HG02938 (cell line): ENCODE measurements at regions not wholly inside any gene's neighbourhood (a gene's known extent, or its start where the extent isn't known, plus 50 kb on each side); places are given as distances from the start of the nearest gene placed in this dataset.
A peak's percentile ranks its signal among the peaks of the same experiment; 100 is the strongest.
"Not testable (repeated sequence)": the region's sequence is repeated elsewhere in the genome, so short reads cannot be mapped to it uniquely, and the experiment has no call there.

Experiments used
- ATAC-seq: cut with Tn5 transposase; IDR thresholded peaks from one replicate; pipeline ENCODE4 v1.9.1; 2021; ENCODE audit warnings: mild to moderate bottlenecking, moderate library complexity; ENCODE audit not compliant: unreplicated experiment

DNA sequence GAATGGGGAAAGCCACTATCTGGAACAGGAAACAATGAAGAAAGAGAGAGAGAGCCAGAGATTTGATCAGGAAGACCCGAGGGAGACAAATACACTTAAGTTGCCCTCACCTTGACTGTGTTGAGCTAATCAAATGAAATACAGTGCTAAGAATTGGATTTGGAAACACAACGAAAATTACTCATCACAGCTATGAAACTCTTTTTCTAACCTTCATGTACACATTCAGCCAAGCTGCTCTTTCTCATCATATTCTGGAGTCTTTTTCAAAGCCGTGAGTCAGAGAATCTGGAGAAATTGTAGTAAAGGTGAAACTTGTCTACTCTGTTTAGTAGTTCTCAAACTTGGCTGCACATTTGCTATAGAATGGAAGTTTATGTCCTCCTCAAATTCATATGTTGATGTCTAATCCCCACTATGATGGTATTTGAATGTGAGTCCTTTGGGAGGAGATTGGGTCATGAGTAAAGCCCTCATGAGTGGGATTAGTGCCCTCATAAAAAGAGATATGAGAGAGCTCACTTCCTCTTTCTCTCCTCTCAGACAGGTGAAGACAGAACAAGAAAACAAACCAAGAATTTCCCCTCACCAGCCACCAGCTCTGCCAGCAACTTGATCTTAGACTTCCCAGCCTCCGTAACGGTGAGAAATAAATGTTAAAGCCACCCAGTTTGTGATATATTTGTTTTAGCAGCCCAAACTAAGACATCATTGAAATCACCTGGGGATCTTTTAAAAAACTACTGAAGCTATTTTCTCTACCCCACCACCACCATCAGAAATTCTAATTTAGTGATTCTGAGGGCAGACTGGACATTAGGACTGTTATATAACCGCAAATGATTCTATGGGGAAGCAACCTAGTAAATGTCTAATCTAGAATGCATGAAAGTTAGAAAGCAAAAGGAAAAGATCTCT lies 143.6 kb upstream of the GRM7 start:
- ATAC-seq: peak; percentile 95

DNA sequence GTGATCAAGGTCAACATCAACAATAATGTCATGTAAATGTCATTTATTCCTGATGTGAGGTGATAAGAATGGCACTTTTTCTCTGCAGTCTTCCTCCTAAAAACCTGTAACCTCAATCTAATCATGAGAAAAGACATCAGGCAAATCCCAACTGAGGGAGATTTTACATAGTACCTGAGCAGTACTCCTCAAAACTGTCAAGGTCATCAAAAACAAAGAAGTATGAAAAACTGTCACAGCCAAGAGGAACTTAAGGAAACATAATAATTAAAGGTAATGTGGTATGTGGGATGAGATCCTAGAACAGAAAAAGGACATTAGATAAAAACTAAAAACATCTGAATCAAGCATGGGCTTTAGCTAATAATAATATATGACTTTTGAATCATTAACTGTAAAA lies 140.9 kb upstream of the GRM7 start:
- ATAC-seq: no peak

DNA sequence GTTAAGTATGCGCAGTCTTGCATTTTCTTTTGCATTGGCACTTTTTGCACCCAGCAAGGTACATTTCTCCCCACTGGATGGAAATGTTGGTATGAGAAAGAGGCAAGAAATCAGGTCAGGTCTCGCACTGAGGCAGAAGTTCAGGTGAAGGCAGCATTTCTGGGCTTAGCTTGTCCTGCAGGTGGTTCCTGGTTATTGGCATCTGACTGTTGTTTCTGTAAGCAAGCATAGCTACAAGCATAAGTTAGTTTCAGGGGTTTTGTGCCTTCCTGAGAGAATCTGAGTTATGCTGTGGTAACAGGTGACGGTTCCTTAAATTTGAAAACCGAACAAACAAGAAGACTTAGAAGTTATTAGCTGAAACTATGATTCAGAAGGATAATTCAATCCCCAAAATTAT lies 139.4 kb upstream of the GRM7 start:
- ATAC-seq: no peak

DNA sequence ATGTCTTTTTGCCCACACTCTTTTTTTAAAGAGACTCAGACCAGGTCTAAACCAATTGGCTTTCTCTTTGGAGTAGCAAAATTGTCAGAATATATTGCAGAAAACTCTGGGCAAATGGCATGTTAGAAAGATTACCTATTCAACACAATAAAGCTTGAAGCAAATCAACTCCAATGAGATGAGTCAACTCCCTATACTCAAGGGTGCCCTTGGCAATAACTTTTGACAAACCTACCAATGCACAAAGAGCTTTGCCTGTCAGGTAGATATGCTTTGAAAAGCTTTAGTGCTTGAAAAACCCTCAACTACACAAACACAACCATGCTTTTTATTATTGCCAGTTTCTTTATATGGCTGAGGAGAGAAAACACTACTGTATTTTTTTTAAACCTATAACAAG lies 137.7 kb upstream of the GRM7 start:
- ATAC-seq: no peak

DNA sequence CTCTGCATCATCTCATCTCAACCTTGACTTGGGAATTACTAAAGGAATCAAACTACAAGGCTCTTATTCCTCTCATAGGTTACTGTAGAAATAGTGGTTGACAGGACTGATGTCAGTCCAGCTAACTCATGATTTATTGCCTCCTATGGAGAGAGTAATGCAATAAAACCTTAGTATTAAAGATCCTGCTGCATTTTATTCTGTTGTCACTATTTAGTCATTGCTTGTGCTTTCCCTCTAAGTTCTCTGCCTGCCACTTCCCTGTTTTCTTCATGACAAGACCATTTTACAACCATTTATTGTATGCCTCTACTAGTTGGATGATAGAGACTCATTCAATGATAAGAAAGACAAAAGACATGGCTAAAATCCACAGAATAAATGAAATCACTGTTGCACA lies 134.1 kb upstream of the GRM7 start:
- no peak for ATAC-seq

DNA sequence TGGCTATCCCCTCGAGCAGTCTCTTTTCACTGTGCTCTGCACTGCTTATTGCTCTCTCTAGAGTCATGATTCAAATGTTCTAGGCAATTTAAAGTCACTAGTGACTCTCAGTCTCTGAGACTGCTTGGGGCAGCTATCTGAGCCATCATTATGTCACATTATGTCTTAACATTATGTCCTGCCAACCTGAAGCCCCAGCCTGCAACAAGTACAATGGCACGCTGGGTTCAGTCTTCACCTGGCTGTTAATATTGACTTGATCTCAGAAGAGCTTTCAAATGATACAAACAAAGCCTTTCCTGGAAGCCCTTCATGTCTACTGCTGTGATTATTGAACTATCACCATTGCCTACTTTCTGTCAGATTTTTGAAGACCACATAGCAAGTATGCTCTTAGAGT lies 128.1 kb upstream of the GRM7 start:
- ATAC-seq: no peak

DNA sequence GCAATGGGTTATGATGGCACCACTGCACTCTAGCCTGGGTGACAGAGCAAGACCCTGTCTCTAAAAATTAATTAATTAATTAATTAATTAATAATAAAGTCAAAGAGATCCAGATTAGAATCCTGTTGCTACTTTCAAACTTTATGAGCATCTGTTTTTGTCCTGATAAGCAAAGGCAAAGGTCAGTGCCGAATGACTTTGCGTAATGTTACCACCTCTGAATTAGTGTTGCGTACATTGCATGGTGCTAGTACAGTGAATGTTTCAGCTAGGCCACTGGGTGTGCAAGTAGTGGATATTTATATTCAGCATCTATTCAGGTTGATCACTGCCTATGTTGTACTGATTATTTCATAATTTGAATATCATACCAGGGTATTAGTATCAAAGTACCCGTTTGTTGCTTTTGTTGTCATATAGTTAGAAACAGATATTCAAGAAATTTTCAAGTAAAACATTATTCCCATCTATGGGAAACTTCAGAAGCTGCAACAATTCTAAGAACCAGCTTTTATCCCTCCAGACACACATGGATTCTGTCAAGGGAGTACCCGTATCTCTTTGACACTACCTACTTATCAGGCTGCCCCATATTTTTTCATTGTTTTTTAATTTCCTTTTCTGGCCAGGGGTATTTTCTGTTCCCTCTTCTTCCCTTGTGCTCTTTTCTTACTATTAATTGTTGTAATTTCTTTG lies 127.1 kb upstream of the GRM7 start:
- no peak for ATAC-seq

DNA sequence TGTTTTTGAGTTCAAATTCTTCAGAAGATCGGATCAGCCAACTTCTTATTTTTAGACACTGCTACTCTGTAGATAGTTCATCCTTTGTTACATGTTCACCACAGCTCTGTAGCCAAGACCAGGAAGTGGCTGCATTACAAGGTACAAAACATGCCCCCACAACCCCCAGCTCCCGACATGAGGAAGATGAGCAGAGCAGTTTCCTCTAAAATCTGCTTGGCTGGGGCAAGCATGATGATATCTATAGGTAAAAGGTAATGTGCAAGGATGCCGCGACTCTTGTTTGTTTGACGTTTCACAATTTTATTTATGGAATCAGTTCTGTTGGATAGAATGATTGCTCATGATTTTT lies 126.5 kb upstream of the GRM7 start:
- ATAC-seq: no peak

DNA sequence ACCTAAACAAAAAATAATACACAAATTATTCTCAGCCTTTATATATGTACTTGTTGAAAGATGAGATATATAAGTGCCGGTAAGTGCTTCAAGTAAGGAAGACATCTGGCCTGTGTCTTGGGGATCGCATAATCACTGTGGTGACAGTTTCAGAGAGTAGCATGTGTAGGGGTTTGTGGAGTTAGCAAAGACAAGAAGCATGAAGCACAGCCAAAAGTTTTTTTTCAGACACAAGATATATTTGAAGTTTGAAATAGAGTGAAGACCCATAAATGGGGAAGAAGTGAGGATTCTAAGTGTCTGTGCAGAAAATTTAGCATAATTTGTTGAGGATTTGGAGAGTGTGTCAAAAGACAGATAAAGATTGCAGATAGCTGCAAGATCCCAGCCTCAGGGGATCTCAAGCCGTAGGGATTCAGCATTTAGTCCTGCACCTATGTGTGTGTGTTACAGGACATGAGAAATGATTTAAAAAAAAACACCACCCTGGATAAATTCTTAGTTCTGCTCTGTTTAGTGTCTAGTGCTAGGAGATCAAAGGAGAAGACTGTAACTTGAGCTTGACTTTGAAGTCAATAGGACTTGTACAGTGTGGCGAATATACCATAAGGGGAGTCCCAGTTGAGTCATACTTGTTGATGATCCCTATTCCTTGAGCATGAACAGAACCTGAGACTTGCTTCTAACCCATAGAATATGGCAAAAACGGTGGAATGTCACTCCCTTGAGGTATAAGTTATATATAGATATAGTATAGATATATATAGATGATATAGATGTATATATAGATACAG lies 123.9 kb upstream of the GRM7 start:
- ATAC-seq: no peak

DNA sequence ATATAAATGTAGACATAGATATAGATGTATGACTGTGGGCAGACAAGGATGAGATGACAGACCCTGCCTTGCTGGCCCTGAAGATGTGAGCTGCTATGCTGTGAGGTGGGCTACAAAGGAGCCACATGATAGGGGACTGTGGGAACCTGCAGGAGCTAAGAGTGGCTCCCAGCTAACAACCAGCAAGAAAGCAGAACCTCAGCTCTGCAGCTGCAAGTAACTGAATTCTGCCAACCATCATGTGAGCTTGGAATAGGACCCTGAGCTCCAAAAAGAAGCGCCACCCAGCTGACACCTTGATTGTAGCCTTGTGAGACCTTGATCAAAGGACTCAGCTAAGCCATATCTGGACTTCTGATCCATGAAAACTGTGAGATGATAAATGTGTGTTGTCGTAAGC lies 123.3 kb upstream of the GRM7 start:
- no peak for ATAC-seq

DNA sequence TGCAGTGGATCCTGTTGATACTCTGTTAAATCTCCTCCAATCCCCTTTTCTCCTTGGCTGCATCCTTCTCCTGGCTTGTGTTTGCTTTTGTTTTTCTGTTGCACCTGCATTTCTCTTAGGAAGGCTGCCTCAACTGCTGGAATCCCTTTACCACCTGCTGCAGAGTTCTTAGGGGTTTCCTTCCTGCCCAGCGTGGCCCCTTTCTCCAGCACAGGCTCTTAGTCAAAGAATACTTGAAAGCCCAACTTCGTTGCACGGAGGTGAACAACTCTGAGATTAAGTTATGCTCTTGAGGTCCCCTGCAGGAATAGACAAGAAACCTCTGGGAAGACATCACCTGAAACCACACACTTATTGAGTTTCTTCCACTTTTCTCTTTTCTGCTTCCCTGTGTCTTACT lies 121.6 kb upstream of the GRM7 start:
- ATAC-seq: no peak

DNA sequence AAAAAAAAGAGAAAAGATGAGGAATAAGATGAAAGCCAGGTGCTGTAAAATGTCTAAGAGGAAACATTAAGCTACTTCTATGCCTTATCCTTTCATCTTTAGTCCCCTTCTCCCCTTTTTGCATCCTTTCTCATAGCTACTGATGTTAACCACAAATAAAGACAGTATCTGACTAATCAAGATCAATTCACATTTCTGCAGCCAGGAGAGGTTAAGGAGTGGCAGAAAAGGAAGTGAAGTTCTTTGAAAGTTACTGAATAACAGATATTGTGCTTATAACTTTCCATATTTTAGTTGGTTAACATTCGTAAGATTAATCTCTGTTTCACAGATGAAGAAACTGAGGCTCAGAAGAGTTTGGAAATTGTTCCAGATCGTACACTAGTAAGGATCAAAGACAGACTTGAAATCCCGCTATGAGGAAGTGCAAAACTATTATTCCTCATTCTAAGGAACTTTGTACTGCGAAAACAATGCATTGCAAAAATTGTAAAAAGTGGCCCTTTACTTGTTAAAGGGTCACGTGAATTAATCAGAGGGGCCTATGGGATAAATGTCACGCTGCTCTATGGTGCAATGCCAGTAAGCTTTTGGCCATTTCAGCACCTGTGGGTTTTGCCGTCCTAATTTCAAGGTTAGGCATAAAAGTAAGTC lies 117.7 kb upstream of the GRM7 start:
- ATAC-seq: no peak

DNA sequence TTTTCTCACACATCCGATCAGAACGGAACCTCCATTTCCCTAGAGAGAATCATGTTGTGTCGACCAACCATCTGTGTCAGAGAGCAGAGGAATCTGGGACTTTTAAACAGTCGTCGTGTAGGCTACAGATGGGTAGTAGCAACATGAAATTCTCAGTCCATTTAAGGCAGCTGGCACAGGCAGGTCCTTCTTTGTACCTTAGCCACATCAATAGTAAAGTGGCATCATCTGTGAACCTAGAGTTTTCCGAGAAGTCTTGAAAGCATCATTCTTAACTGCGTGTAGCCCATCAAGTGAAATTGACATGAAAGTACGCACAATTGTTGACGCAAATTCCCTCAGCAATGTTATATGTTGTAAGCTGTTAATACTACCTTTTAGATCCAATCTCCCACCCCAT lies 114.5 kb upstream of the GRM7 start:
- ATAC-seq: no peak

DNA sequence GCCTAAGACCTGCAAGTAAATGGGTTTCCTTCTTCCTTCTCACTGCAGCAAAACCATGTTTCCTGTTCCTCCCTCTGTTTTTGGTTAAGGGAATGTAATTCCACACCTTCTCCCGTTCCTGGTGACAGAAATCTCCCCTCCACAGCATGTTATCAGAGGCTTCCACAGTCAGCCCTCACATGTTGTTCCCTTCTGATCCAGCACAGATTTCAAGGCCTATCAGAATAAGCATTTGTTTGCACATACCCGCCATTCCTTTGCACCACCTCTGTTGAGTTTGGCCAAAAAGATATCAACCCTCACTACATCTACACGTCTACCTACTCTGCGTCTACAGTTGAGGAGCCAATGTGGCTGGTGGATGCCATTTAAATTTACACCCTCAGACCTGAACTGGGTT lies 113.9 kb upstream of the GRM7 start:
- no peak for ATAC-seq

DNA sequence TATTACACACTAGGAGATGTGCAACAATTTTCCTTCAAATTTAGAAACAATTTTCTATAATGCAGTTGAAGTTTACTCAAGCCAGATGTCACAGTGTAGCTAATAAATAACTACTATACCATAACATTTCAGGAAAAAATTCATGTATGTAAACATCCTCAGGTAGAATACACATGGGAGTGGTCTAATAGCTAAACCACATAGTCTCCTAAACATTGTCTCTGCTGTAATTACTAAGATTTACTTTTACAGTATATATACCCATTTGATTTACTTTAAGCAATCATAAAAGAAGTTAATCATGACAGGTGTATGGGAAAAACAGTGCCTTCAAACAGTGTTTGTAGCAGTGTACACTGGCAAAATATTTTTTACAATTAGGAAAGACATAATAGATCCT lies 110.1 kb upstream of the GRM7 start:
- no peak for ATAC-seq

DNA sequence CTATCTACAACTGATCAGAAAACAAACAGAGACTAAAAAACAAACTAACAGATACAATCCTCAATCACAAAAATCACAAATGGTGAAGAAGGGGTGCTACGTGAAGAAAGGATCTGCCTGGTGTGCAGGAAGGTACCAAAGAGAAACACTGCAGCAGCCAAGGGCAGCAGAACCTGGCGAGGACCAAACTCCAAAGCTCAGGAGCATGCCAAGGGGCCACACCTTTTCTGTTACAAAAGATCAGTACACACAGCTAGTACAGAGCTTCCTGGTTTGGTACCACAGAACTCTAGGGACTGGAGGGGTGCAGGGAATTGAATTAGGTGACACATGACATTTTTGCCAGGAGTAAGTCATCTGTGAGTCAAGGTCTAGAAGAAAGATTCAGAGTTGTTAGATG lies 107.4 kb upstream of the GRM7 start:
- no peak for ATAC-seq

DNA sequence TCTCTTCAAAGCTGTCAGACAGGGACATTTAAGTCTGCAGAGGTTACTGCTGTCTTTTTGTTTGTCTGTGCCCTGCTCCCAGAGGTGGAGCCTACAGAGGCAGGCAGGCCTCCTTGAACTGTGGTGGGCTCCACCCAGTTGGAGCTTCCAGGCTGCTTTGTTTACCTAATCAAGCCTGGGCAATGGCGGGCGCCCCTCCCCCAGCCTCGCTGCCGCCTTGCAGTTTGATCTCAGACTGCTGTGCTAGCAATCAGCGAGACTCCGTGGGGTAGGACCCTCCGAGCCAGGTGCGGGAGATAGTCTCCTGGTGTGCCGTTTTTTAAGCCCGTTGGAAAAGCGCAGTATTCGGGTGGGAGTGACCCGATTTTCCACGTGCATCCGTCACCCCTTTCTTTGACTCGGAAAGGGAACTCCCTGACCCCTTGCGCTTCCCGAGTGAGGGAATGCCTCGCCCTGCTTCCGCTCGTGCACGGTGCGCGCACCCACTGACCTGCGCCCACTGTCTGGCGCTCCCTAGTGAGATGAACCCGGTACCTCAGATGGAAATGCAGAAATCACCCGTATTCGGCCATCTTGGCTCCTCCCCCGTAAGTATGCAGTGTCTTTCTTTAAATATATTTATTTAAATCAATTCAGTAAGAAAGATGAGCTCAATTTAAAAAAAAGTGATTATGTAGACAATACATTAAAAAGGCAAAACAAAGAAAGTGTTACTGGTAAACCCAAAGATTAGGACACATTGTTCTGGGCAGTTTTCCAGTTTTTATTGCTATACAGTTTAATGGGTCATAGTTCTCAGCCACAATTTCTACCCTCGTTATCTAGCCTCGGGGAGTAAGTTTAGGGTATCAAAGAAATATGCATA lies 91.2 kb upstream of the GRM7 start:
- ATAC-seq: not testable (repeated sequence)

DNA sequence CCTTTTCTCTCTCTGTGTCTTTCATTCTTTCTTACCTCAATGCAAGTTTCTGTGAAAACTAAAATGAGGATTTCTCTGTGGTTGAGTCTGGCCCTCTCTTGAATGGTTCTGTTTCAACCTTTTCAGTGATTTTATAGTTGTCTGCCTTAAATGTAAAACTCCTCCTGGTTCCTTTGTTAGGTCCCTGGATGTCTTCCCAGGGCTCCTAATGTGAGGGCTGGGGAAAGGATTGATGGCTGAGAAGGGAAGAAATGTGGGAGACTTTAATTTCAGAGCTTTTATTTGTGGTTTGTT lies 90.6 kb upstream of the GRM7 start:
- no peak for ATAC-seq

DNA sequence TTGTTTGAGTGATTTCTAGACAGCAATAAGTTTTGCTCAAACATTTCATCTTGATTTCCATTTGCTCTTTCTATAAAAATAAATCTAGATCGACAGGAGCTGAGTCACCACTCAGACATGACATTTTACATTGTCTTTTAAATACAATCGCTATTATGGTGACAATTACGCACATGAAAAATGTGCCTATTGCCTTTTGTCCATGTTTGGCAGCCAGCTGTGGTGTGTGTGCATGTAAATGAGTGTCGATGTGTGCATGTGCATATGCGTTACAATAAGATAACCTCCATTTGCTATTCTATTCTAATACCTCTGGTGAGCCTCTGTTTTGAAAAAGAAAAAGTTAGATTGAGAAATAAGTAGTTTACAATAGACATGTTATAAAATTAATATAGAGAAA lies 89.7 kb upstream of the GRM7 start:
- ATAC-seq: no peak

DNA sequence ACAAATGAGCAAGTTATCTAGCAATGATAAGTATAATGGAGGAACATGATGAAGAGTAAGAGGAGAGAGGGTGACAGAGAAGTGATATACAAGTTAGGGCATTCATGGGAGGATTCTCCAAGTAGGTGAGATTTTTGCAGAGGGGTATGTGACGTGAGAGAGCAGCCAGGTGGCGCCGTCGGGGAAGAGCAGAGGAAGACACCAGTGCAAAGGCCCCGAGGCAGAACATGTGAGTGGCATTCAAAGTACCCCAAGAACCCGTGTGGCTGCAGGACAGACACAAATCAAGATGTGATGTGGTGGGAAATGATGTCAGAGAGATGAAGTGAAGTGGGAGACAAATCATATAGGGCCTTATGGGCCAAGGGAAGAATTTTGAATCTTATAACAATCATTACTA lies 81.8 kb upstream of the GRM7 start:
- no peak for ATAC-seq

DNA sequence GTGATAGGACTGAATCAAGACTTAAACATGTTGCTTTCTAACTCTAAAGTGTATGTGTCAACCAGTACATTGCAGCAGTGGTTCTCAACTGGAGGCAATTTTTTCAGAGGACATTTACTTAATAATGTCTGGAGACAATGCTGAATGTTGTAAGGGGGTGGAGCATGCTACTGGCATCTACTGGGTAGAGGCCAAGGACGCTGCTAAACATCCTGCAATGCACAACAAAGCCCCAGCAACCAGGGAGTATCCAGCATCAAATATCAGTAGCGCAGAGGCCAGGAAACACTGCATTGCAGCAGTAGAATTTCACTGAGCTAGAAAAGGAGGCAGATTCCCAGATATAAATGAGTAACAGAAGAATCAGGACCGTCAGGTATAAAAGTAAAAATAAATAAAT lies 79.8 kb upstream of the GRM7 start:
- no peak for ATAC-seq
